ENCODE measurements at regions not wholly inside any gene's neighbourhood (a gene's known extent, or its start where the extent isn't known, plus 50 kb on each side); places are given as distances from the start of the nearest gene placed in this dataset.

GRCh38 chr10:129390147-129390546 is 76.9 kb upstream of the MGMT start:
- H3K4me3 Mint-ChIP-seq = no peak overlapping the region
- H3K27me3 Mint-ChIP-seq (ENCODE audit: low read depth) = no peaks in the 10 kb centered on the region
- TF ChIP-seq CTCF (conservative IDR thresholded peaks at IDR 0.05) = no peak
- H3K4me1 Mint-ChIP-seq = peaks cover 7% of the 10 kb centered on the region
- H3K9me3 Mint-ChIP-seq = no peaks in the 10 kb centered on the region
- DNase-seq (ENCODE audit: low read depth, low spot score) = no peak
- H3K36me3 Mint-ChIP-seq (ENCODE audit: low read depth) = no peaks in the 10 kb centered on the region
- H3K27ac Mint-ChIP-seq (ENCODE audit: unreplicated experiment) = no peak overlapping the region

GRCh38 chr10:129390726-129391125 is 76.3 kb upstream of the MGMT start:
- Mint-ChIP-seq H3K27ac (ENCODE audit: unreplicated experiment) (no peak overlapping the region), H3K4me3 (no peak overlapping the region), H3K27me3 (ENCODE audit: low read depth) (no peaks in the 10 kb centered on the region), H3K9me3 (no peaks in the 10 kb centered on the region), H3K36me3 (ENCODE audit: low read depth) (no peaks in the 10 kb centered on the region), H3K4me1 (peaks cover 10% of the 10 kb centered on the region)
- no peak for TF ChIP-seq CTCF (conservative IDR thresholded peaks at IDR 0.05)
- no peak for DNase-seq (ENCODE audit: low read depth, low spot score)

GRCh38 chr10:129391464-129391863 is 75.6 kb upstream of the MGMT start:
- H3K4me3 Mint-ChIP-seq = no peak overlapping the region
- no peaks in the 10 kb centered on the region for H3K36me3 Mint-ChIP-seq (ENCODE audit: low read depth)
- no peak for TF ChIP-seq CTCF (conservative IDR thresholded peaks at IDR 0.05)
- DNase-seq (ENCODE audit: low read depth, low spot score) = no peak
- H3K27ac Mint-ChIP-seq (ENCODE audit: unreplicated experiment) = no peak overlapping the region
- H3K4me1 Mint-ChIP-seq = peaks cover 17% of the 10 kb centered on the region
- no peaks in the 10 kb centered on the region for H3K27me3 Mint-ChIP-seq (ENCODE audit: low read depth)
- no peaks in the 10 kb centered on the region for H3K9me3 Mint-ChIP-seq

GRCh38 chr10:129392855-129393254 is 74.2 kb upstream of the MGMT start:
- no peaks in the 10 kb centered on the region for H3K36me3 Mint-ChIP-seq (ENCODE audit: low read depth)
- DNase-seq (ENCODE audit: low read depth, low spot score) = no peak
- no peak overlapping the region for H3K4me3 Mint-ChIP-seq
- TF ChIP-seq CTCF (conservative IDR thresholded peaks at IDR 0.05) = no peak
- H3K27me3 Mint-ChIP-seq (ENCODE audit: low read depth) = peaks cover 2% of the 10 kb centered on the region
- H3K4me1 Mint-ChIP-seq = peaks cover 25% of the 10 kb centered on the region
- H3K9me3 Mint-ChIP-seq = no peaks in the 10 kb centered on the region
- no peak overlapping the region for H3K27ac Mint-ChIP-seq (ENCODE audit: unreplicated experiment)

GRCh38 chr10:129393812-129394211 is 73.2 kb upstream of the MGMT start:
- Mint-ChIP-seq H3K27me3 (ENCODE audit: low read depth) (peaks cover 2% of the 10 kb centered on the region), H3K4me1 (peaks cover 25% of the 10 kb centered on the region), H3K27ac (ENCODE audit: unreplicated experiment) (no peak overlapping the region), H3K36me3 (ENCODE audit: low read depth) (no peaks in the 10 kb centered on the region), H3K4me3 (no peak overlapping the region), H3K9me3 (no peaks in the 10 kb centered on the region)
- DNase-seq (ENCODE audit: low read depth, low spot score) = no peak
- TF ChIP-seq CTCF (conservative IDR thresholded peaks at IDR 0.05) = no peak

Data from neural crest cell (in vitro differentiated cells).